A549 (cell line): ENCODE measurements at regions not wholly inside any gene's neighbourhood (a gene's known extent, or its start where the extent isn't known, plus 50 kb on each side); places are given as distances from the start of the nearest gene placed in this dataset.

ENCODE experiments used
- BHLHE40 ChIP-seq: IDR thresholded peaks from 2 replicates; pipeline ENCODE4 v1.6.1; 2012; ENCODE audit warnings: low read depth, low read length, inconsistent platforms
- USF2 ChIP-seq: fragments of 450-650 bp; IDR thresholded peaks from 2 replicates; pipeline ENCODE4 v1.6.1; 2014; ENCODE audit warnings: antibody characterized with exemption
- TF ChIP-seq, protein P1 (sequence below): fragments of >200 bp; sonication (Bioruptor Twin); formaldehyde crosslinking; IDR thresholded peaks from 3 replicates; pipeline ENCODE4 v1.5.1; 2016

DNA sequence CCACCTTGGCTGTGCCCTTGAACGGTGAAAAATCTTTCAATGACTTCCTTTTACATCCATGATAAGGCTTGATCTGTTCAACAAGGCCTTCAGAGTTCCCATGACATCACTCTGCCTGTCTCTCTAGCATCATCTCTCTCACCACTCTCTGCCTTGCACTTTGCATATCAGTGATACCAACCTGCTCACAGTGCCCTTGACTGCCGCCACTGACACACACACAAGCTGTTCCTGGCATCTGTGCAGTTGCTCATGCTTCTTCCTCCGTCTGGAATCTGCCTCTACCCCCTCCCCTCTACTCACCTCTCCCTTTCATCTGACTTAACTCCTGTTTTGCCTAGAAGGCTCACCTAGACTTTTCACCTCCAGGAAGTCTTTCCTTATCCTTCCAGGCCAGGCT, 79.1 kb upstream of the SEC11C start:
- TF ChIP-seq, protein P1, sequence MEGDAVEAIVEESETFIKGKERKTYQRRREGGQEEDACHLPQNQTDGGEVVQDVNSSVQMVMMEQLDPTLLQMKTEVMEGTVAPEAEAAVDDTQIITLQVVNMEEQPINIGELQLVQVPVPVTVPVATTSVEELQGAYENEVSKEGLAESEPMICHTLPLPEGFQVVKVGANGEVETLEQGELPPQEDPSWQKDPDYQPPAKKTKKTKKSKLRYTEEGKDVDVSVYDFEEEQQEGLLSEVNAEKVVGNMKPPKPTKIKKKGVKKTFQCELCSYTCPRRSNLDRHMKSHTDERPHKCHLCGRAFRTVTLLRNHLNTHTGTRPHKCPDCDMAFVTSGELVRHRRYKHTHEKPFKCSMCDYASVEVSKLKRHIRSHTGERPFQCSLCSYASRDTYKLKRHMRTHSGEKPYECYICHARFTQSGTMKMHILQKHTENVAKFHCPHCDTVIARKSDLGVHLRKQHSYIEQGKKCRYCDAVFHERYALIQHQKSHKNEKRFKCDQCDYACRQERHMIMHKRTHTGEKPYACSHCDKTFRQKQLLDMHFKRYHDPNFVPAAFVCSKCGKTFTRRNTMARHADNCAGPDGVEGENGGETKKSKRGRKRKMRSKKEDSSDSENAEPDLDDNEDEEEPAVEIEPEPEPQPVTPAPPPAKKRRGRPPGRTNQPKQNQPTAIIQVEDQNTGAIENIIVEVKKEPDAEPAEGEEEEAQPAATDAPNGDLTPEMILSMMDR, result no peak
- no peak for TF ChIP-seq USF2
- no peak for TF ChIP-seq BHLHE40
